ENCODE measurements at regions not wholly inside any gene's neighbourhood (a gene's known extent, or its start where the extent isn't known, plus 50 kb on each side); places are given as distances from the start of the nearest gene placed in this dataset.

DNA sequence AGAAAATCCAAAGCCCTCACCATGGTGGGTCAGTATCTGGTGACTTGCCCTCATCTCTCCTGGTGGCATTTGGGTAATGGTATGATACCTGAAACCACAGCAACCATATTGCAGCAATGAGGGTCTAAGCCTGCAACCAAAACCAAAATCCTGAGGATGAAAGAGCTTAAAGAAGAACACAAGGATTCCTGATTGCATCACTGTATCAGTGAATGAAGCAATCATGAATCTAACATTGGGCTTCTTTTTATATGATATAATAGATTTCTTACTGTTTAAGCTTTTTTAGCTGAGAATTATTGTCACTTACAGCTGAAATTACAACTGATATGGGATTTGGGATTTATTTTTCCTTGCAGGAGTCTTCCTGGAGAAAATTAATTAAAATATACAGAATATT lies 269.9 kb downstream of the MEF2C start:
- no peak for DNase-seq

GRCh38 chr5:88610586-88610985 lies 272.4 kb downstream of the MEF2C start:
- DNase-seq, result no peak

DNA sequence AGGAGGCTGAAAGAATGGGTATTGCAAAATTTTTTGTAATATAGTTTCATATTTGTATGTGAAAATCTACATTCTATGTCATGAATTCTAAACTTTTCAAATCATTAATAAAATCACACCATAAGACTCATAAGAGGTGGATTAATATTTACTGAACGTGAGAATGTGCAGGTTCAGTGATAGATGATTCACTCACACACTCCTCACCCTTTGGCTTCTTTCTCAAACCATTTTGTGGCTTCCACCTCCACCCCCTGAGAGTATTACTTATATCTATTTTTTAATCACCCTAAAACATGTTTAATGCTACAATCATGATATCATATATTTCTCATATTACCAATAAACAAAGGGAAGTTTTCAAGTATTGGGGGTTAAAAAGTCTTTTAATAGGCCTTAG lies 275.5 kb downstream of the MEF2C start:
- no peak for DNase-seq

- no peak for DNase-seq
Observed at GRCh38 chr5:88606626-88607025, 276.4 kb downstream of the MEF2C start.

GRCh38 chr5:88606173-88606572 lies 276.8 kb downstream of the MEF2C start:
- DNase-seq, result no peak

DNA sequence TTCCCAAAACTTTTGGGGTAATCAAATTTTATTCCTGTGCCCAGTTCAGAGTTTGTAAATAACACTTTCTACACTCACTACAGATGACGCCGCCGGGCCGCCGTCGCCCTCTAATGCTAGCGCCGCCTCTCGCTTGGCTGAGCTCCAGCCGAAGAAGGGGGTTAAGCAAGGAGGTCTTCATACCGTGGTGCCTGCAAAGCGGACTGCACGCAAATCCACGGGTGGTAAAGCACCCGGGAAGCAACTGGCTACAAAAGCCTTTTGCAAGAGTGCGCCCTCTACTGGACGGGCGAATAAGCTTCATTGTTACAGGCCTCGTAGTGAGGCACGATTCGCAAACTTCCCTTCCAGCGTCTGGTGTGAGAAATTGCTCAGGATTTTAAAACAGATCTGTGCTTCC lies 280.4 kb downstream of the MEF2C start:
- peak; percentile 4 for DNase-seq

- no peak for DNase-seq
Observed at GRCh38 chr5:88594441-88594840, 288.5 kb downstream of the MEF2C start.

DNA sequence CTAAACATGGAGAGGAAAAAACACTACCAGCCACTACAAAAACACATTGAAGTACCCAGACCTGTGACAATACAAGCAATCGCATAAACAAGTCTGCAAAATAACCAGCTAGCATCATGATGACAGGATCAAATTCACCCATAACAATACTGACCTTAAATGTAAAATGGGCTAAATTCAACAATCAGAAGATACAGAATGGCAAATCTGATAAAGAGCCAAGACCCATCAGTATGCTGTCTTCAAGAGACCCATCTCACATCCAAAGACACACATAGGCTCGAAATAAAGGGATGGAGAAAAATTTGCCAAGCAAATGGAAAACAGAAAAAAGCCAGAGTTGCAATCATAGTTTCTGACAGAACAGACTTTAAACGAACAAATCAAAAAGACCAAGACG lies 294.4 kb downstream of the MEF2C start:
- no peak for DNase-seq

GRCh38 chr5:88583471-88583870 lies 299.5 kb downstream of the MEF2C start:
- DNase-seq, result no peak

- no peak for DNase-seq
Observed at GRCh38 chr5:88558366-88558765, 289.7 kb upstream of the TMEM161B start.

DNA sequence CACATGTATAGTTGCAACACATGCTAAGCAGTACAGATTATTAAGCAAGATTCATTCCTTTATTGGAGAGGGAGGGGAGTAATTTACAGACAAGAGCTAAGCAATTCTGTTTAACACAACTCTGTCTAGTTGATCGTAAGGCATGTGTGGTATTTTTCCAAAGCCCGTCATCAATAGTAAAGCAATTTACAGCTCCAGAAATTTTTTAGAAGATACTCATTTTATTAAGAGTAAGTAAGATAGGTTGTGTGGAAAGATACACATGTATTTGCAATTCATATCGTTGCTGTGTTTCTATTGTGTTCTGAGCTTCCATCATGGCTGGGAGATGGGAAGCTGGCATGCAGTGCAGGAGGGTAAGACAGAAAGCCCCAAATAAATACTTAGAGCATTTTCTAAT lies 289.2 kb upstream of the TMEM161B start:
- DNase-seq, result no peak

DNA sequence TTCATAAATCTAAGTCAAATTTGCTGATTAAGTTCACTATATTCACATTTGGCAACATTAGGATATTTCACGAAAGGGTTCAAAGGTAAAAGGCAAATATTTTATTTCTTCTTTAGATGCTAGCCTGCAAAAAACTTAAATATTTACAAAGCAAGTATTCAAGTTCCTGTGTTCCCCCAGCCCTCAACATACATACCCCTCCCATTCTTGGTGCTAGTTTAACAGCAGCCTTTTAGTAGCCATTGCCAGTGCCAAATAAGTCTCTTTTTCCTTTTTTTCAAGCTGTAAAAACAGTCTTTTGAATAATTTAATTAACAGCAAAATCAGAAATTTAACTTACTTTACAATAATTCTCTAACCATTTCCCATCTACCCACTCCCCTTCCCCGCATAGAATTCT lies 288.5 kb upstream of the TMEM161B start:
- DNase-seq, result no peak

- DNase-seq, result no peak
Observed at GRCh38 chr5:88556406-88556805, 287.8 kb upstream of the TMEM161B start.

- DNase-seq, result no peak
Observed at GRCh38 chr5:88555674-88556073, 287.0 kb upstream of the TMEM161B start.

- DNase-seq, result no peak
Observed at GRCh38 chr5:88553986-88554385, 285.3 kb upstream of the TMEM161B start.

DNA sequence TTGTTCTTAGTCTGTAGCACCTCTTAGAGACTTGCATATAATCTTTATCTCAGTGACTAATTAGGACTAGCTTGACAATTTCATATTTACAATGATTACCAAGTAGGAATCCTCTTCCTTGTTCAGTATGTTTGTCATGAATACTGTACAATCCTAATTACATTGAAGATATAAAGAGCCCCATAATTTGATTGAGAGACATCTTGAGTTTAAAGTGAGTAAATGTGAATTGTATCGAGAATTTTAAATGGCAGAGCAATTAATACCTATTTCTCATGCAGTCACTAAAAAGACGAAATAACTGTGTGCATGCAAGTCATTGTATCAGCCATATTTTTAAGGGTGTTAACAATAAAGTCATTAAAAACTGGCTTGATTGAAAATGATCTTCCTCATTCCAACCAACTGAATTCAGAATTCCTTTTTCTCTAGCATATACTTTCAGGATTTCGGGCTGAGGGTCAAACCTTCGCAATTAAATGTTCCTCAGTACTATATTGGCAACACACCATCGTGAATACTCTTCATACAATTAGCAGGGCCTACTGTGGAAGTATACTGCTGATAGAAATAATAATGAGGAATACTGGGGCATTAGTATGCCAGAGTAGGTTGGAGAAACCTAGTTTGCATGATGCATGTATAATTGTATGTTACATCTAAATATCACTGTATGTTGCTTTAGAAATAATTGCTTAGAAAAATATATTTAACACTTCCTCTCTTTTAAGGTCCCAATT lies 284.7 kb upstream of the TMEM161B start:
- DNase-seq, result no peak

- DNase-seq, result no peak
Observed at GRCh38 chr5:88552426-88552825, 283.8 kb upstream of the TMEM161B start.

DNA sequence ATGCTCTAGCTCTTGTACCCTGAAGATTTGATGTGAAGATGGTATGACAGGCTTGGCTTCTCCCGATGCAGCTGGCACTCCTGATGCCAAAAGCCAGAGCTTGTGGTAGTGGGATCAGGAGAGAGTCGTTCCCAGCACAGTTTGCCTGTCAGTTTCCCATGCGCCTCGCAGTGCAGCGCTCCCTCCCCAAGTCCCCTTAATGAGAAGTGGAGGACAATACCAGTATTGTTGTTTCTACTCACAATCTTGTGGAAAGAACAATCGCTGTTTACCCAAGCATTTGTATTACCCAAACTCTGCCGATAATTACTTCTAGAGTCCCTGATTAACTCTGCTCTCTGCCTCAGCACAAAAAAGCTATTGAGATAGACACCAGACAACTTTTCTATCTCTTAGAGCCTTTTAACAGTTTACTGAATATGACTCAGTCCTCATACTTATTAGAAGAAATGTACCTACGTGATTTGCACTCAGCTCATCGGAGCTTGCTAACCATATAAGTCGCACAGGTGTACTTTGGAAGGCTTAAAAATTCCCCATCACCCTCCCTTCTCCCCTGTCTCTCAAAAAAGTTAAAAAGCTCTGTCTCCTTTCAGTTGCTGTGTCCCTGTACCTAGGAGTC lies 283.2 kb upstream of the TMEM161B start:
- no peak for DNase-seq

GRCh38 chr5:88550736-88551135 lies 282.1 kb upstream of the TMEM161B start:
- DNase-seq, result no peak

- no peak for DNase-seq
Observed at GRCh38 chr5:88548136-88548805, 279.6 kb upstream of the TMEM161B start.

DNA sequence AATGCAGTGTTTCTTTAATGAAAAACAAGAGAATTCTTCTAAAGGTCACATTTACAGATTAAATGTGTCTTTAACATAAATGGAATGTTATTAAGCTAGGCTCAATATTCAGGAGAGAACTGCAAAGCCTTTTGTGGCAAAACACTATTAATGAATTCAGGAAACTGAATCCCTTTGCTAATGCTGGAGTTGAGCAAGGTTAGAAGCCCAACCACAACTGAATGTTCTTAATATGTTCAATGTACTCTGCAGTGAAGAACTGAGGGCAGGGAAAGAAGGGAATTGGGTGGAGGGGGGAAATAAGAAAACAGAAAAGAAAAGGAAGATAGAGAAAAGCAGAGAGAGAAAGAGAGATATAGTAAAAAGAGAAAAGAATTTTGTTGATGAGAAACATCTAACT lies 276.7 kb upstream of the TMEM161B start:
- DNase-seq, result no peak

DNA sequence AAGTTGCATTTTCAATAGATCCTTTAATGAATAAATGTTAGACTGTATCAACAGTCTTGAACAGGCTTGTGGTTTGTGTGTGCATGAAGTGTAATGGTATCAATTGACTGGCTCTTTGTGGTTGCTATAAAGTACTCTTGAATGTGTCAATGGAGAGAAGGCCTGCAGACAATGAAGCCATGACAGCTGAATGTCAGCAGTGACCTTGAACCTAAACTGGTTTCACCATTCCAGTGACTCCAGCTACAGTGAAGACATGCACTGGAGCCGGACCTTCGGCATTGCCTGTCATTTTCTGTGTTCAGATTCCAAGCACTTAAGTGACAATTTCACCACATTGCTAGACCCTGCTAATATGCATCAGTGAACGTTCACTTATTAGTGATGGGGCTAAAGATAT lies 276.0 kb upstream of the TMEM161B start:
- no peak for DNase-seq

DNA sequence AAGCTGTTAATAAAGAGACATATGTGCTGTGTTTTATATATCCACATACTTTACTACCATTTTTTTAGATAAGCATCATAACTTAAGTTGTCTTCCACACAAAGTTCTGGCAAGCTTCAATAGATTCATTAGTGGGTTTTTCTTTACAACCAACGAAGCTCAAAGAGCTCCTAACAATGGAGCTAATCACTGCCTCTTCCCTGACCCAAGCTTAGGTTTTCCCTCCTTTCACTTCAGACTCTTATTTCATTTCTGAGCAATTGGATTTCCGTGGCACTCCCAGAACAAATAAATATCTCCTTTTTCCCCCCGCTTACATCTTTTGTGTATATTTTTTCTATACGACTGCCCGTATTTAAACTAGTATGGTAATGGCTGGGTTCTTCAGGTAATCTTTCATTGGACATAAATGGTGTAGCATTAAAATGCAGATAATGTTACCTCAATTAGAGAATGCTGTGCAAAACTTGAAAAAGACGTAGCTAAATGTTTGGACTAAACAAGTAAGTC lies 275.5 kb upstream of the TMEM161B start:
- no peak for DNase-seq

DNA sequence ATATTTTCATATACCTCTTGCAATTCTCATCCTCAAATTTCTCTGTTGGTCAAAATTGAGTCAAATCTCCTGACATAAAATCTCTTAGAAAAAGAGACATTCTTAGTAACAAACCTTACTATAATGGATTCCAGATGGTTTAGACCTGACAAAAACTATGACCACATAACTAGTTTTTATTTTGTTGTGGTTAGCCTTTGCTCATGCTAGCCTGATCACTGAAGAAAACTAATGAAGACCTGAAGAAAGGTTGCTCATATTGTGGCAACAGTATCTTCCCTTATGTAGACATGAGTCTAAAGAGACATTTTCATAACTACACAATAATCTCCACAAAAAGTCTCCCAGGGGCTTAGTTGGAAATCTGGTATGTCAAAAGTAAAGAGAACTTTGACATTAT lies 274.1 kb upstream of the TMEM161B start:
- DNase-seq, result no peak
